A549 (cell line): ENCODE measurements at regions not wholly inside any gene's neighbourhood (a gene's known extent, or its start where the extent isn't known, plus 50 kb on each side); places are given as distances from the start of the nearest gene placed in this dataset.

Experiments used
- ATAC-seq, 2 experiments: fragments of 200-7000 bp in 1 of 2; fragments of >200 bp in 1 of 2; cut with Nextera tagmentation in 1 of 2; cut with Tn5 transposase in 1 of 2; 3 replicates each; pipeline versions ENCODE4 v1.8.0 to v1.9.1; 2018 to 2020; ENCODE audit warnings: mild to moderate bottlenecking in 1 of 2, moderate library complexity in 1 of 2
- CTCF ChIA-PET: fragments of 300-600 bp; sonication (Branson Sonifier 250); formaldehyde crosslinking; extraction: SDS; loops from one replicate; lab custom pipeline; 2021; ENCODE audit warnings: antibody characterized with exemption, inconsistent platforms; lab: Yijun Ruan, JAX
- POLR2A ChIA-PET: fragments of 350-600 bp; formaldehyde crosslinking; extraction: SDS; loops from one replicate; lab custom pipeline; 2021; ENCODE audit warnings: antibody characterized with exemption, inconsistent platforms; lab: Yijun Ruan, JAX
- DNase-seq, 2 experiments: peaks; one replicate each; pipeline versions ENCODE4 v3.0.0 to v3.0.0-alpha.2; 2011 to 2016; ENCODE audit warnings: low read depth in 1 of 2, low spot score in 1 of 2
- FAIRE-seq: peaks from 2 replicates; lab custom pipeline; 2011; peaks lifted over from hg19 to GRCh38; lab: Jason Lieb, UNC
- H3K27ac ChIP-seq, 2 experiments: fragments of >200 bp; sonication (Bioruptor Twin); formaldehyde crosslinking; 3 replicates each; pipeline ENCODE4 v1.5.1; 2016 to 2017
- H3K4me1 ChIP-seq: fragments of >200 bp; sonication (Bioruptor Twin); formaldehyde crosslinking; 3 replicates; pipeline ENCODE4 v1.6.1; 2016
- H3K4me2 ChIP-seq: fragments of >200 bp; sonication (Bioruptor Twin); formaldehyde crosslinking; 3 replicates; pipeline ENCODE4 v1.6.1; 2016
- H3K4me3 ChIP-seq: fragments of >200 bp; sonication (Bioruptor Twin); formaldehyde crosslinking; 3 replicates; pipeline ENCODE4 v1.5.1; 2016
- H3K9me3 ChIP-seq: fragments of >200 bp; sonication (Bioruptor Twin); formaldehyde crosslinking; 3 replicates; pipeline ENCODE4 v1.6.1; 2016
- CBX2 ChIP-seq: fragments of 200-600 bp; sonication (generic); IDR thresholded peaks from 2 replicates; pipeline ENCODE4 v1.6.1; 2016; ENCODE audit warnings: low read depth, mild to moderate bottlenecking, borderline replicate concordance
- CEBPB ChIP-seq, 2 experiments: fragments of >200 bp in 1 of 2; sonication (Bioruptor Twin) in 1 of 2; formaldehyde crosslinking in 1 of 2; IDR thresholded peaks; 2 replicates each; pipeline ENCODE4 v1.6.1; 2012 to 2016
- CHD2 ChIP-seq: fragments of 150-350 bp; IDR thresholded peaks from 2 replicates; pipeline ENCODE4 v1.6.1; 2014; ENCODE audit warnings: low read length; ENCODE audit not compliant: partially characterized antibody
- FOSB ChIP-seq: fragments of 250-450 bp; sonication (Bioruptor Pico); IDR thresholded peaks from 2 replicates; pipeline ENCODE4 v1.5.0; 2020; ENCODE audit warnings: mild to moderate bottlenecking, moderate library complexity
- HMGXB4 ChIP-seq: fragments of 250-450 bp; sonication (Bioruptor Pico); IDR thresholded peaks from 2 replicates; pipeline ENCODE4 v1.5.0; 2021; ENCODE audit warnings: mild to moderate bottlenecking, moderate library complexity, borderline replicate concordance
- HOXB13 ChIP-seq: fragments of 250-450 bp; sonication (Bioruptor Pico); IDR thresholded peaks from 2 replicates; pipeline ENCODE4 v1.5.0; 2020; ENCODE audit warnings: low read depth, mild to moderate bottlenecking, moderate library complexity
- MAFK ChIP-seq: fragments of 450-650 bp; IDR thresholded peaks from 2 replicates; pipeline ENCODE4 v1.6.1; 2014; ENCODE audit not compliant: partially characterized antibody
- MAZ ChIP-seq: fragments of 150-350 bp; IDR thresholded peaks from 2 replicates; pipeline ENCODE4 v1.6.1; 2014; ENCODE audit warnings: antibody characterized with exemption, low read depth, low read length, borderline replicate concordance
- NFE2L2 ChIP-seq: fragments of 150-350 bp; conservative IDR thresholded peaks from 2 replicates; pipeline ENCODE4 v1.6.1; 2014; ENCODE audit warnings: low read length
- NPAS2 ChIP-seq: fragments of 250-450 bp; sonication (Bioruptor Pico); IDR thresholded peaks from 2 replicates; pipeline ENCODE4 v1.8.0; 2022; ENCODE audit warnings: mild to moderate bottlenecking, moderate library complexity, borderline replicate concordance
- PBX3 ChIP-seq: IDR thresholded peaks from 2 replicates; pipeline ENCODE4 v1.6.1; 2012
- PHF8 ChIP-seq: fragments of 200-600 bp; sonication (generic); IDR thresholded peaks from 2 replicates; pipeline ENCODE4 v1.6.1; 2016; ENCODE audit warnings: low read depth, mild to moderate bottlenecking, antibody characterized with exemption, moderate library complexity, borderline replicate concordance
- RCOR1 ChIP-seq: fragments of 150-350 bp; IDR thresholded peaks from 2 replicates; pipeline ENCODE4 v1.6.1; 2014; ENCODE audit warnings: antibody characterized with exemption, low read length, low read depth
- REST ChIP-seq: fragments of 200-600 bp; sonication (generic); IDR thresholded peaks from 2 replicates; pipeline ENCODE4 v1.6.1; 2016; ENCODE audit warnings: antibody characterized with exemption, mild to moderate bottlenecking, moderate library complexity
- RFX5 ChIP-seq: fragments of 450-650 bp; IDR thresholded peaks from 2 replicates; pipeline ENCODE4 v1.7.1; 2014; ENCODE audit warnings: antibody characterized with exemption, mild to moderate bottlenecking, moderate library complexity
- WGBS: methylation state at CpG from one replicate; pipeline ENCODE4 v1.1.6; 2017; ENCODE audit errors: missing lambda C conversion rate; 5-methylcytosine and 5-hydroxymethylcytosine counted together

GRCh38 chr1:38546636-38547035 lies 312.9 kb downstream of the RRAGC start:
- no peak for TF ChIP-seq RFX5
- TF ChIP-seq PHF8, result no peak
- TF ChIP-seq MAZ, result no peak
- no peak for TF ChIP-seq HOXB13 (CRISPR knock-in tag)
- no peak for TF ChIP-seq FOSB (CRISPR knock-in tag)
- Histone ChIP-seq H3K4me2 (no peak overlapping the region), H3K4me3 (no peak overlapping the region), H3K27ac (no peak overlapping the region), H3K9me3 (no peaks in the 10 kb centered on the region), H3K4me1 (no peaks in the 10 kb centered on the region)
- DNase-seq, result no peak
- ChIA-PET POLR2A (no interaction called here), CTCF (no interaction called here)
- 15% methylated on average over 6 of the region's 6 CpGs for WGBS
- FAIRE-seq, result no peak
- no peak for ATAC-seq

GRCh38 chr1:38541223-38541622 lies 318.3 kb downstream of the RRAGC start:
- WGBS, result 45% methylated on average over 4 of the region's 4 CpGs
- no peak for ATAC-seq
- DNase-seq, result no peak
- TF ChIP-seq MAZ (no peak), MAFK (peak; percentile 31), RFX5 (no peak)
- CTCF ChIA-PET, result interaction anchor here (0.5 kb wide), 1 partner anchor 11 kb away, joined by 3 read pairs; no protein-coding TSS in a partner anchor
- no peak overlapping the region for H3K4me3 ChIP-seq
- H3K9me3 ChIP-seq, result no peaks in the 10 kb centered on the region
- POLR2A ChIA-PET, result no interaction called here
- no peaks in the 10 kb centered on the region for H3K4me1 ChIP-seq
- no peak overlapping the region for H3K4me2 ChIP-seq
- no peak for FAIRE-seq
- H3K27ac ChIP-seq, result peak overlapping the region in 1 of 2 experiments; percentile 54; a peak in 2 of 6 replicates

- no peaks in the 10 kb centered on the region for H3K4me1 ChIP-seq
- no peak overlapping the region for H3K4me2 ChIP-seq
- ChIA-PET CTCF (no interaction called here), POLR2A (no interaction called here)
- H3K9me3 ChIP-seq, result no peaks in the 10 kb centered on the region
- DNase-seq (no peak), ATAC-seq (no peak), FAIRE-seq (no peak)
- no peak overlapping the region for H3K27ac ChIP-seq
- 71% methylated on average over 6 of the region's 6 CpGs for WGBS
- H3K4me3 ChIP-seq, result no peak overlapping the region
- TF ChIP-seq NFE2L2, result no peak
- no peak for TF ChIP-seq REST
- TF ChIP-seq CBX2, result no peak
- no peak for TF ChIP-seq HOXB13 (CRISPR knock-in tag)
- no peak for TF ChIP-seq HMGXB4 (CRISPR knock-in tag)
- no peak for TF ChIP-seq CEBPB (IDR thresholded peaks at IDR 0.05)
- no peak for TF ChIP-seq RCOR1
- TF ChIP-seq PBX3, result no peak
- TF ChIP-seq NPAS2 (CRISPR knock-in tag), result no peak
- no peak for TF ChIP-seq CHD2
Measured at GRCh38 chr1:38539931-38540330, 319.6 kb downstream of the RRAGC start.
